Glomerular visceral epithelial cell (primary cell): ENCODE measurements at regions not wholly inside any gene's neighbourhood (a gene's known extent, or its start where the extent isn't known, plus 50 kb on each side); places are given as distances from the start of the nearest gene placed in this dataset.

Experiments used
- DNase-seq: peaks from one replicate; pipeline ENCODE4 v3.0.0-alpha.2; 2016; ENCODE audit errors: extremely low spot score

DNA sequence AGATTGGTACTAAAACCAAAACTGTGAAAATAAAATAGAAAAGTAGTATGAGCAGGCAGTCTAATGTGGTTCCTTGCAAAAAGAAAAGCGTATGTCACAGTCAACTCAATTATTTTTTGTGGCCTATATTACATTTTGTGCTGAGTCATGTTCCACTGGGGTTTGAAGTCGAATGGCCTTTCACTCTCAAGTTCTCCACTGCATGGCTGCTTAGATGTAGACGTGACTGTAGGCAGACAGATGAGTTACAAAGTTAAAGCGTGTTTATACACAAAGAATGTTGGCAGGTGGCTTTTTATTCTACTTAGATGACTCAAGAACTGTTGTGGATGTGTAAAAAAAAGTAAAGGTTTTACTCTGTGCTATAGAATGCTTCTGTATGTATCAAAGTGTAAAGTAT, 133.9 kb downstream of the SLITRK6 start:
- DNase-seq = peak; percentile 7

DNA sequence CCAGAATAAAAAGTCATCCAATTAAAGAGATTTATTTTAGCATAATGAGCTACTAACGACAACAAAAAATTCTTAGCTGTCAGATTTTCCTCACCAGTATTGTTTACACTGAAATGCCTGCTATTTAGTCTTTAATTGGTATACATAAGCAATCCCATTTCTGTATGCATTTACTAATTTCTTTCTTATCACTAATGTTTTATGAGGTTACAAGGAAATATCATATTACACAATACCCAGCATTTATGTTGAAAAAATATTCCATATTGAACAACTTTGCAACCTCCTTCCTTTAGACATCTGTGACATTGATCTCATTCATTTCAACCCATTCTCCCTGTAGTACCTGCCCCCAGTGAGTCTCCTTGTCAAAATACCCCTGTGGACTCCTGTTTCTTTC, 135.4 kb downstream of the SLITRK6 start:
- DNase-seq = no peak

DNA sequence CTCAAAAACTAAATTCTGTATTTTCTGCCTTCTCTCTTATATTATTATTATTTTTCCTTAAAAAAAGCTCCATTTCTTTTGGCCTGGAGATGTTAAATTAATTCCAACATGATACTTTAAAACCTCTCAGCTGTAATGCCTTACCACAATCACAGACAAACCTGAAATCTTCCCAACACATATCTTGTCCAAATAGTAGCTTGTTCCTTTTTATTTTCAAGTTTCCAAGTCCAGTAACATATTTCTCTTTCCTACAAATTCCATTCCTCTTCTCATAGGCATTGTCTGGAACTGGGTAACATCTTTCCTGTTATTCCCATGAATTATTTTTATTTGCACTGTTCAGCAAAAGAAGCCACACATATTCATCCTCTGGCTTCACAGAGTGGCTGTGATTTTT, 137.0 kb downstream of the SLITRK6 start:
- DNase-seq = no peak

DNA sequence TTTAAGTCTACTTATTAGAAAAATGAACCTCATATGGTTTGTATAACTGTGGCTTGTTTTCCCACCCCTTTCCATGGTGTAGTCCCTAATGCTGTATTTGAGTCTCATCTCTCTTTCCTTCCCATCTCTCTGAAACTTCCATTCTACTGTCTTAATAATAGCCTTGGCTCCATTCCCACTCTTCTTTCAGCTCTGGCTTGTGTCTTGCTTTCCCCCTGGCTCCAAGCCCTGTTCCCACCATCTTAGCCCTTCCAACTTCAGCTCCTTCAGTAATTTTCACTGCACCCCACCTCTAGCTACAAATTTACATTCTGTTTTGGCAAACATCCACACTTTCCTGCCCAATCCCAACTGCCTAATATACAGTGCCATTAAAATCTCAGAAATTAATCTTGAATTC, 137.5 kb downstream of the SLITRK6 start:
- no peak for DNase-seq

GRCh38 chr13:85659493-85659892, 139.7 kb downstream of the SLITRK6 start:
- DNase-seq = no peak

DNA sequence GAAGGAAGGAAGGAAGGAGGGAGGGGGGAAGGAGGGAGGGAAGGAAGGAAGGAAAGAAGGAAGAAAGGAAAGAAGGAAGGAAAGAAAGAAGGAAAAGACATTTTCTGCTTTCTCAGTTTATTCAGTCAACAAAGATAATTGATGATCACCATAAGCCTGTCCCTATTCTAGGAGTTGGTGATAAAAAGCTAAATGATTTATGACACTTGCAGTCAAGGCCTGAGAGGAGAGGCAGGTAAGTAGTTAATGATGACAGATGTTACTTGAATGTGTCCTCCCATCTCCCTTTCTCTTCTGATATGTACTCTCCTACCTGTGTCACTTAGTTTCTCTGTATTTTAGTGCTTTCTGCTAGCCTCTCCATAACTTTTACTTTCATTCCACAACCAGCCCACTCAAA, 141.3 kb downstream of the SLITRK6 start:
- DNase-seq = no peak

DNA sequence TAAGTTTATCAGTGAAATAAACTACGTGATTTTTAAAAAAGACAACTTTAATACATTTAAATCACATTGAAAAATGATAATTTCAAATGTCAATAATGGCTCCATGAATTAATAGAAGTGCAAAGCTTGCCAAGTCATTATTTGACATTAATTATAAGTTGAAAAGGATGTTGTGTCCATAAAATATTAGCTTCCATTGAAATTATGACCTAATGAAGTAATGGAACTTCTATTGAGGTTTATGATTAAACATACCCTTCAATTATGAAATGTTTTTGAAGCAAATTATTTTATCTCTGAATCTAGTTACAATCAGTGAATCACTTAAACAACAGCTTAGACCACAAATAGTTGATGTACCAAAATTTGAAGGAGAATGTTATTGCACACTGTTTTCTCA, 144.2 kb downstream of the SLITRK6 start:
- DNase-seq = no peak

- DNase-seq = no peak
These were observed 145.0 kb downstream of the SLITRK6 start for GRCh38 chr13:85654227-85654626.

- no peak for DNase-seq
These were observed 145.5 kb downstream of the SLITRK6 start for GRCh38 chr13:85653681-85654080.

DNA sequence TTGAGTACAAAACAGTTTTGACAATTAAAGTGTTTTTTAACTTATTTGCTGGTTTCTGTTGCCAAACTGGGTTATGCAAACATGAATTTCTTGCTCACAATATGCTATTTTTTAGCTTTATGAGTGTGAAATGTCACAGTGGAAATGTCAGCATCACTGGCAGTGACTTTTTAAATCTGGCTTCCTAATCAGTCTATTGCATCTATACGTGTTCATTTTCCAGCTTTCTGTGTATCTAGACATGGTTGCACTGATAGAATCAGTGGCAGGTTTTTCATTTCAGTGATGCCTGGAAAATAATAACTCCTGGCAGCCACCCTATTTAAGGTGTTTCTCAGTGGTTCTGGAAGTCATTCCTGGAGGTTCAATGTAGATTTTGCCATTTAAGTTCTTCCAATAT, 146.7 kb downstream of the SLITRK6 start:
- no peak for DNase-seq

- no peak for DNase-seq
These were observed 147.8 kb downstream of the SLITRK6 start for GRCh38 chr13:85651440-85651839.

- DNase-seq = no peak
These were observed 148.6 kb downstream of the SLITRK6 start for GRCh38 chr13:85650613-85651012.

- DNase-seq = no peak
These were observed 158.5 kb downstream of the SLITRK6 start for GRCh38 chr13:85640727-85641126.

GRCh38 chr13:85638815-85639393, 160.3 kb downstream of the SLITRK6 start:
- no peak for DNase-seq

GRCh38 chr13:85638265-85638664, 161.0 kb downstream of the SLITRK6 start:
- no peak for DNase-seq

DNA sequence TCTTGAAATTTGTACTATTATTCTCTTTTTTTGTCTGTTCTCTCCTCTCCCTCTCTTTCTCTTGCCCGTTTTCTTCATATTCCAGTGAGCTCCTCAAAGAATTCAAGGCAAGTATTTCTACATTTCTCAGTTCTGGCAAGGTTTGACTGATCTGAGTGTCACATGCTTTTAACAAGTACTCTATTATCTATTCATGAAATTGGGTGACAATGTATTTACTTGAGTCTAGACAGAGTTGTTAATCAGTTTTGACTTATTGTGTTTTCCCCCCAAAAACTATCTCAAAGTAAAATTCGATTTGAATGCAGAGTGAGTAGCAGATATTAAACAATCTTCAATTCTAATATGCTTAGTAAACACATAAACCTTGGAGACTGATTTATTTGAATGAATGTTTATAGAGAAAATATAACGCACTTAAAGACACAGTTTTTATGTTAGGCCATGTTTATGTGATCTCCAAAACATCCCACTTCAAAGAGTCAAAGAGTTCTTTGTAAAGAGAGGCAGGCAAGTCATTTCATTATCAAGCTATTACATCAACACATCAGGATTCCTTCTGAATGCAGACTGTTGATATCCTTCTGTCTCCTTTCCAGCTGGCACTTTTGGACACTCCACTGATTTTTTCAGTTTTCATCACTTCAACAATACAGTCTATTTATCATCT, 166.6 kb downstream of the SLITRK6 start:
- no peak for DNase-seq

GRCh38 chr13:85631801-85632200, 167.4 kb downstream of the SLITRK6 start:
- no peak for DNase-seq

GRCh38 chr13:85626603-85627002, 172.6 kb downstream of the SLITRK6 start:
- DNase-seq = no peak

DNA sequence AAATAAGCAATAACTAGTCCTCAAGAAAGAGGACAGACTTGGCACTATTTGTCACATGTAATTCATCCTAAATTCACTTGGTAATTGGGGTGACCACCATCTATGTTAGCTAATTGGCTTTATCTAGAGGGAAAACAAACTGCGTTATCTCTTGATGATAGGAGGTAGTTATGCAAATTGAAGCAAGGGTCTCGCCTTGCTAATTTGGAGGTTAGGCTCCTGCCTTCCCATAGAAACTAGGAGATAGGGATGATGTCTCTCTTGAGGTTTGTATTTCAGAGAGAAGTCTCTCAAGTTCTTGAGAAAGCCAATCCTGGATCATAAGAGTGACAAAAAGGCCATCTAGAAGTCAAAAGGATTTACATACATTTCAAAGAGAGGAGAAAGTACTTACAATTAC, 179.9 kb downstream of the SLITRK6 start:
- DNase-seq = no peak

DNA sequence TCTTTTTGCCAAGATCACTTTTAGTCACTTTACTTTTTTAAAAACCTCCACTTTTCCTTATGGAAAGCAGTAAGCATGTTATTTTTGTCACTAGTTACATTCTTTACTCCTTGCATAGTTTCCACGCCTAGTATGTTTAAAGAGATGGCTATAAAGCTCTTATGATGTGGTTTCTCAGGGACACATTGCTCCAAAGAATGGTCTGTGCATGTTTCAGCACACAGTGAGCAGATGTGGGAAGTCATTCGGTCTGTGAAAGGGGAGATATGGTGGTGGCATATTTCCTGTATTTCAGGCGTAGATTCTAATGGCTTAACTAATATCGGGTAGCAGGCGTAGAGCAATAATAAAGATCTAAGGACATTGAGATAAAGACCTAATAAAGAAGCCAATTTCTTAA, 180.7 kb downstream of the SLITRK6 start:
- DNase-seq = no peak

DNA sequence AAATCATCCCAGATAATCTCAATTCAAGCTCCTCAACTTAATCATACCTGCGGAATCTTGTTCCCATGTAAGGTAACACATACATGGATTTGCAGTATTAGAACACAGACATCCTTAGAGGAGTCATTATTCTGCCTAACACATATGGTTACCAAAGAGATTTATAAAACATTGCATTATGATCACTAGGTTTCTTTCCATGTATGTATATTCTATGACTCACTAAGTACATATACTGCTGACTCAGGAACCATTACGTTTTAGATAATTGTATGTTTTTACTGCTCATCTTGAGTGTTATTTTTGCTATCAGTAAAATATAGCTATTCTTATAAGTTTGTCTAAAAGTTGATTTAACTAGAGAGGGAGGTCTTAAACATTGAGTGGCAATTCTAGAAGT, 182.9 kb downstream of the SLITRK6 start:
- no peak for DNase-seq

- DNase-seq = no peak
These were observed 184.2 kb downstream of the SLITRK6 start for GRCh38 chr13:85615031-85615430.

GRCh38 chr13:85610024-85610423, 189.2 kb downstream of the SLITRK6 start:
- DNase-seq = no peak

DNA sequence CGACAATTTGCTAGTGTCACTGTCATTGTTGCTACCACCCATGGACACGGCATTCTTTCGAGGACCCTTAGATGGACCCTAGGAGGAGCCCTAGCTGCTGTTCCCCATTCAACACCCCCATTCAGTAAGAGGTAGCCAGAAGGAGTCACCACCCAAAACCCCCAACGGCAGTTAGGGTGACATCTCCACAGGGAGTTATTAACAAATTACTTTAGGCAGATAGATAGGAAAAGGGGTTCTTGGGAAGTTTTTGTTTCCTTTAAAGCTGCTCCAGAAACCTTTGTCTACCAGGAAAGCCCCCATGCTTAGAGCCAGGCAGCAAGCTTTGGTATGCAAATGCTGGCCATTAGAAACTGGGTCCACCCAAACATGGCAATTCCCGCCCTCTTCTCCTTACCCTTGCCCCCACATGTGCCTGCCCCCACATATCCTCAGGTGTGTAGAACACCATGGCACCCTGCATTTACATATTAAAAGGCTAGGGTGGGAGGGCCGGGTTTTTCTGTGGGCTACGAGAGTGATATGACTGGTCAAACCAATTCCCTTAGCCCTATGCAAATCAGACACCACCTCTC, 190.9 kb downstream of the SLITRK6 start:
- DNase-seq = no peak
